ENCODE measurements at regions not wholly inside any gene's neighbourhood (a gene's known extent, or its start where the extent isn't known, plus 50 kb on each side); places are given as distances from the start of the nearest gene placed in this dataset.

DNA sequence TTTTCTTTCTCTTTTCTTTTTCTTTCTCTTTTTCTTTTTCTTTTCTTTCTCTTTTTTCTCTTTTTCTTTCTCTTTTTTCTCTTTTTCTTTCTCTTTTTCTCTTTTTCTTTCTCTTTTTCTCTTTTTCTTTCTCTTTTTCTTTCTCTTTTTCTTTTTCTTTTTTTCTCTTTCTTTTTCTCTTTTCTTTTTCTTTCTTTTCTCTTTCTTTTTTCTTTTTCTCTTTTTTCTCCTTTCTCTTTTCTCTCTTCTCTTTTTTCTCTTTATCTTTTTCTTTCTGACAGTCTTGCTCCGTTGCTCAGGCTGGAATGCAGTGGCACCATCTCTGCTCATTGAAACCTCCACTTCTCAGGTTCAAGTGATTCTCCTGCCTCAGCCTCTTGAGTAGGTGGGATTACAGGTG, 335.7 kb downstream of the SQOR start:
- TF ChIP-seq, protein P1, sequence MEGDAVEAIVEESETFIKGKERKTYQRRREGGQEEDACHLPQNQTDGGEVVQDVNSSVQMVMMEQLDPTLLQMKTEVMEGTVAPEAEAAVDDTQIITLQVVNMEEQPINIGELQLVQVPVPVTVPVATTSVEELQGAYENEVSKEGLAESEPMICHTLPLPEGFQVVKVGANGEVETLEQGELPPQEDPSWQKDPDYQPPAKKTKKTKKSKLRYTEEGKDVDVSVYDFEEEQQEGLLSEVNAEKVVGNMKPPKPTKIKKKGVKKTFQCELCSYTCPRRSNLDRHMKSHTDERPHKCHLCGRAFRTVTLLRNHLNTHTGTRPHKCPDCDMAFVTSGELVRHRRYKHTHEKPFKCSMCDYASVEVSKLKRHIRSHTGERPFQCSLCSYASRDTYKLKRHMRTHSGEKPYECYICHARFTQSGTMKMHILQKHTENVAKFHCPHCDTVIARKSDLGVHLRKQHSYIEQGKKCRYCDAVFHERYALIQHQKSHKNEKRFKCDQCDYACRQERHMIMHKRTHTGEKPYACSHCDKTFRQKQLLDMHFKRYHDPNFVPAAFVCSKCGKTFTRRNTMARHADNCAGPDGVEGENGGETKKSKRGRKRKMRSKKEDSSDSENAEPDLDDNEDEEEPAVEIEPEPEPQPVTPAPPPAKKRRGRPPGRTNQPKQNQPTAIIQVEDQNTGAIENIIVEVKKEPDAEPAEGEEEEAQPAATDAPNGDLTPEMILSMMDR (IDR thresholded peaks at IDR 0.05): no peak
- TF ChIP-seq POLR2AphosphoS5 (IDR thresholded peaks at IDR 0.05; ENCODE audit: low read depth, low read length) (no peak), SIN3A (IDR thresholded peaks at IDR 0.05; ENCODE audit: borderline replicate concordance, insufficient read depth, low read depth, low read length) (no peak)
- TF ChIP-seq, protein P2, sequence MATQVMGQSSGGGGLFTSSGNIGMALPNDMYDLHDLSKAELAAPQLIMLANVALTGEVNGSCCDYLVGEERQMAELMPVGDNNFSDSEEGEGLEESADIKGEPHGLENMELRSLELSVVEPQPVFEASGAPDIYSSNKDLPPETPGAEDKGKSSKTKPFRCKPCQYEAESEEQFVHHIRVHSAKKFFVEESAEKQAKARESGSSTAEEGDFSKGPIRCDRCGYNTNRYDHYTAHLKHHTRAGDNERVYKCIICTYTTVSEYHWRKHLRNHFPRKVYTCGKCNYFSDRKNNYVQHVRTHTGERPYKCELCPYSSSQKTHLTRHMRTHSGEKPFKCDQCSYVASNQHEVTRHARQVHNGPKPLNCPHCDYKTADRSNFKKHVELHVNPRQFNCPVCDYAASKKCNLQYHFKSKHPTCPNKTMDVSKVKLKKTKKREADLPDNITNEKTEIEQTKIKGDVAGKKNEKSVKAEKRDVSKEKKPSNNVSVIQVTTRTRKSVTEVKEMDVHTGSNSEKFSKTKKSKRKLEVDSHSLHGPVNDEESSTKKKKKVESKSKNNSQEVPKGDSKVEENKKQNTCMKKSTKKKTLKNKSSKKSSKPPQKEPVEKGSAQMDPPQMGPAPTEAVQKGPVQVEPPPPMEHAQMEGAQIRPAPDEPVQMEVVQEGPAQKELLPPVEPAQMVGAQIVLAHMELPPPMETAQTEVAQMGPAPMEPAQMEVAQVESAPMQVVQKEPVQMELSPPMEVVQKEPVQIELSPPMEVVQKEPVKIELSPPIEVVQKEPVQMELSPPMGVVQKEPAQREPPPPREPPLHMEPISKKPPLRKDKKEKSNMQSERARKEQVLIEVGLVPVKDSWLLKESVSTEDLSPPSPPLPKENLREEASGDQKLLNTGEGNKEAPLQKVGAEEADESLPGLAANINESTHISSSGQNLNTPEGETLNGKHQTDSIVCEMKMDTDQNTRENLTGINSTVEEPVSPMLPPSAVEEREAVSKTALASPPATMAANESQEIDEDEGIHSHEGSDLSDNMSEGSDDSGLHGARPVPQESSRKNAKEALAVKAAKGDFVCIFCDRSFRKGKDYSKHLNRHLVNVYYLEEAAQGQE (IDR thresholded peaks at IDR 0.05; ENCODE audit: insufficient read depth in 1 of 2, low read depth in 2 of 2, low read length in 1 of 2): no peak
